ENCODE measurements at regions not wholly inside any gene's neighbourhood (a gene's known extent, or its start where the extent isn't known, plus 50 kb on each side); places are given as distances from the start of the nearest gene placed in this dataset.

GRCh38 chr2:157061799-157062198, 195.7 kb upstream of the GALNT5 start:
- no peak for TF ChIP-seq ZNF747 (CRISPR knock-in tag; IDR thresholded peaks at IDR 0.05; ENCODE audit: borderline replicate concordance)
- no peak for TF ChIP-seq ZNF260 (CRISPR knock-in tag; IDR thresholded peaks at IDR 0.05; ENCODE audit: borderline replicate concordance, low read depth)
- no peak for TF ChIP-seq ZNF530 (CRISPR knock-in tag; IDR thresholded peaks at IDR 0.05; ENCODE audit: low read depth)
- no peak for TF ChIP-seq ATF7 (IDR thresholded peaks at IDR 0.05)
- TF ChIP-seq ATF7 (CRISPR knock-in tag; IDR thresholded peaks at IDR 0.05), result no peak
- TF ChIP-seq ZNF354B (CRISPR knock-in tag; IDR thresholded peaks at IDR 0.05), result no peak
- TF ChIP-seq CREB1 (IDR thresholded peaks at IDR 0.05), result no peak
- no peak for TF ChIP-seq CREB1 (CRISPR knock-in tag; IDR thresholded peaks at IDR 0.05)

Data from HepG2 (cell line).